Keratinocyte (primary cell): ENCODE measurements at regions not wholly inside any gene's neighbourhood (a gene's known extent, or its start where the extent isn't known, plus 50 kb on each side); places are given as distances from the start of the nearest gene placed in this dataset.

ENCODE experiments used
- DNase-seq: peaks from one replicate; pipeline ENCODE4 v3.0.0-alpha.2; 2011; ENCODE audit warnings: low read depth, missing footprints, low spot score
- FAIRE-seq: peaks from 2 replicates; lab custom pipeline; 2011; peaks lifted over from hg19 to GRCh38; lab: Jason Lieb, UNC
- H2AFZ ChIP-seq: 2 replicates; pipeline ENCODE4 v1.6.0; 2012; ENCODE audit warnings: low read length, control low read depth, inconsistent platforms; ENCODE audit not compliant: control insufficient read depth
- H3K27ac ChIP-seq: 2 replicates; pipeline ENCODE4 v1.5.1; 2011; ENCODE audit warnings: low read length; ENCODE audit not compliant: control insufficient read depth, insufficient read depth
- H3K27me3 ChIP-seq: 3 replicates; pipeline ENCODE4 v1.6.0; 2011; ENCODE audit warnings: low read length; ENCODE audit not compliant: control insufficient read depth, insufficient read depth; ENCODE audit errors: extremely low read depth
- H3K36me3 ChIP-seq, 2 experiments: 2 replicates in 1 of 2; 3 replicates in 1 of 2; pipeline ENCODE4 v1.5.1; 2011; ENCODE audit warnings: low read length in 2 of 2, mild to moderate bottlenecking in 1 of 2; ENCODE audit not compliant: control insufficient read depth in 2 of 2, insufficient read depth in 2 of 2; ENCODE audit errors: extremely low read depth in 1 of 2
- H3K4me1 ChIP-seq: 3 replicates; pipeline ENCODE4 v1.5.1; 2011; ENCODE audit warnings: low read length; ENCODE audit not compliant: control insufficient read depth, insufficient read depth; ENCODE audit errors: extremely low read depth
- H3K4me2 ChIP-seq: 3 replicates; pipeline ENCODE4 v1.6.0; 2011; ENCODE audit warnings: low read depth, low read length; ENCODE audit not compliant: control insufficient read depth, insufficient read depth; ENCODE audit errors: extremely low read depth
- H3K4me3 ChIP-seq, 3 experiments: fragments of 200-600 bp in 1 of 3; sonication (generic) in 1 of 3; 2 replicates in 2 of 3; 3 replicates in 1 of 3; pipeline ENCODE4 v1.5.1; 2011 to 2016; ENCODE audit warnings: low read length in 3 of 3, mild to moderate bottlenecking in 3 of 3, control low read depth in 2 of 3, inconsistent platforms in 1 of 3, low read depth in 1 of 3, mixed read lengths in 1 of 3, mixed run types in 1 of 3, moderate library complexity in 1 of 3; ENCODE audit not compliant: control insufficient read depth in 2 of 3, insufficient read depth in 2 of 3; ENCODE audit errors: extremely low read depth in 1 of 3
- H3K79me2 ChIP-seq: 2 replicates; pipeline ENCODE4 v1.6.0; 2012; ENCODE audit warnings: low read length; ENCODE audit not compliant: control insufficient read depth, insufficient read depth
- H3K9ac ChIP-seq: 3 replicates; pipeline ENCODE4 v1.6.0; 2011; ENCODE audit warnings: low read length; ENCODE audit not compliant: control insufficient read depth, insufficient read depth; ENCODE audit errors: extremely low read depth
- H3K9me1 ChIP-seq: 3 replicates; pipeline ENCODE4 v1.6.0; 2011; ENCODE audit warnings: low read length; ENCODE audit not compliant: control insufficient read depth, insufficient read depth; ENCODE audit errors: extremely low read depth
- H3K9me3 ChIP-seq: 2 replicates; pipeline ENCODE4 v1.5.1; 2012; ENCODE audit warnings: low read depth, low read length; ENCODE audit not compliant: control insufficient read depth
- H4K20me1 ChIP-seq: 3 replicates; pipeline ENCODE4 v1.6.0; 2011; ENCODE audit warnings: low read length; ENCODE audit not compliant: control insufficient read depth, insufficient read depth; ENCODE audit errors: extremely low read depth
- EZH2 ChIP-seq: IDR thresholded peaks from one replicate; pipeline ENCODE4 v1.6.1; 2012; ENCODE audit warnings: inconsistent platforms, mild to moderate bottlenecking, low read length, moderate library complexity
- dilution Hi-C: fragments of 300-500 bp; cut with MboI; formaldehyde crosslinking; loops from one replicate; pipeline ENCODE4 v1.7.0; 2020; ENCODE audit warnings: low sequenced_read_pairs; ENCODE audit not compliant: extremely low pct_ligation_motif_present
- TF ChIP-seq, protein P1 (sequence below), 3 experiments: IDR thresholded peaks in 1 of 3; conservative IDR thresholded peaks in 1 of 3; optimal IDR thresholded peaks in 1 of 3; 2 replicates in 2 of 3; 3 replicates in 1 of 3; pipeline versions ENCODE3 to v1.5.1; 2011; ENCODE audit warnings: low read length in 3 of 3, mild to moderate bottlenecking in 3 of 3, moderate library complexity in 2 of 3, control low read depth in 1 of 3, inconsistent platforms in 1 of 3; ENCODE audit not compliant: insufficient read depth in 2 of 3; ENCODE audit errors: extremely low read depth in 1 of 3

DNA sequence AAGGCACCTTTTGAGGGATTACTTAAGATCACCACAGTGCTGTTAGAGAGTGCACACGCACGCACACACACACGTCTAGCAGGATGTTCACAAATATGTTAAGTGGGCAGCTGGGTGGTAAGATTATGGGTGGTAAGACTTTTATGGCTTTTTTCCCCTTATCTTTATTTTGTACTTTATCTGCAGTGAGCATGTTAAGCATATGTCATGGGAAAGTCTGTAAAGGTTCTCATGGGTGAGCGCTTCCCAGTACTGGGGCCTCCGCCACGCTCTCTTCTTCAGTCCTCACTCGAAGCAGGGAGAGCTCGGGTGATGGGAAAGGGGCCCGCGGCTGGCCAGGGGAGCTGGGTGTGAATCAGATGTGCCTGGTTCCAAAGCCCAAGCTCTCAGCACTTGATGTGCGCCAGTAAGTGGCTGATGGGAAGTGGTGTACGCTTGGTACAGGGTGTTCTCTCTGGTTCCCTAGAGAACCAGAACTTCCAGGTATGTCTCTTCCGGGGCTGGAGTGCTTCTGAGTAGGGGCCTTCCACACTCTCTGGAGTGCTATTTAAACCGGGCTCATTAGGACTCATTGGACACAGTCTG, 83.9 kb upstream of the YWHAQ start:
- TF ChIP-seq, protein P1, sequence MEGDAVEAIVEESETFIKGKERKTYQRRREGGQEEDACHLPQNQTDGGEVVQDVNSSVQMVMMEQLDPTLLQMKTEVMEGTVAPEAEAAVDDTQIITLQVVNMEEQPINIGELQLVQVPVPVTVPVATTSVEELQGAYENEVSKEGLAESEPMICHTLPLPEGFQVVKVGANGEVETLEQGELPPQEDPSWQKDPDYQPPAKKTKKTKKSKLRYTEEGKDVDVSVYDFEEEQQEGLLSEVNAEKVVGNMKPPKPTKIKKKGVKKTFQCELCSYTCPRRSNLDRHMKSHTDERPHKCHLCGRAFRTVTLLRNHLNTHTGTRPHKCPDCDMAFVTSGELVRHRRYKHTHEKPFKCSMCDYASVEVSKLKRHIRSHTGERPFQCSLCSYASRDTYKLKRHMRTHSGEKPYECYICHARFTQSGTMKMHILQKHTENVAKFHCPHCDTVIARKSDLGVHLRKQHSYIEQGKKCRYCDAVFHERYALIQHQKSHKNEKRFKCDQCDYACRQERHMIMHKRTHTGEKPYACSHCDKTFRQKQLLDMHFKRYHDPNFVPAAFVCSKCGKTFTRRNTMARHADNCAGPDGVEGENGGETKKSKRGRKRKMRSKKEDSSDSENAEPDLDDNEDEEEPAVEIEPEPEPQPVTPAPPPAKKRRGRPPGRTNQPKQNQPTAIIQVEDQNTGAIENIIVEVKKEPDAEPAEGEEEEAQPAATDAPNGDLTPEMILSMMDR (optimal IDR thresholded peaks at IDR 0.05 in 1 of 3, IDR thresholded peaks at IDR 0.05 in 1 of 3, conservative IDR thresholded peaks at IDR 0.05 in 1 of 3; ENCODE audit: extremely low read depth in 1 of 3, insufficient read depth in 2 of 3, low read length in 3 of 3), result no peak
- no peak for TF ChIP-seq EZH2
- no peak for FAIRE-seq

DNA sequence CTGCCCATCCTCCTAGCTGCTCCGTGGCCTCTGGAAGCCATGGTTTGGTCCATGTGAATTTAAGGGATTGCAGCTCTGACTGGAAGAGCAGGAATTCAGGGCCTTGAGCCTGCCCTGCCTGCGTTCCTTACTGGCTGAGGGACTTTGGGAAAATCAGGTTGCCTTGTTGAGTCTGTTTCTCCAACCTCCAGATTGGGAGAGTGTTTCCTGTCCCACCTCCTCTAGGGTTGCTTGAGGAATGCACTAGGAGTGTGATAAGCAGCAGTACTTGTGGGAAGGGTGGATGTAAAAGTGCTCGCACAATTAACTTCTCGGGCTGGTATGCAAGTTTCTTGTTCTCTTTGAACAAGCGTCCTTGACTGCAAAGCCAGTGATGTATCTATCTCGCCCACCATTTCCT, 84.4 kb upstream of the YWHAQ start:
- H3K27me3 ChIP-seq, result no peaks in the 10 kb centered on the region
- H3K9me1 ChIP-seq, result no peaks in the 10 kb centered on the region
- no peaks in the 10 kb centered on the region for H3K79me2 ChIP-seq
- no peak overlapping the region for H3K4me2 ChIP-seq
- no peaks in the 10 kb centered on the region for H3K36me3 ChIP-seq
- no peak for DNase-seq
- H2AFZ ChIP-seq, result no peak overlapping the region
- no peaks in the 10 kb centered on the region for H3K9me3 ChIP-seq
- FAIRE-seq, result no peak
- TF ChIP-seq EZH2, result no peak
- TF ChIP-seq, protein P1 (optimal IDR thresholded peaks at IDR 0.05 in 1 of 3, IDR thresholded peaks at IDR 0.05 in 1 of 3, conservative IDR thresholded peaks at IDR 0.05 in 1 of 3; ENCODE audit: extremely low read depth in 1 of 3, insufficient read depth in 2 of 3, low read length in 3 of 3), result no peak
- peaks cover 2% of the 10 kb centered on the region for H3K4me1 ChIP-seq
- dilution Hi-C loops, result no loop called here
- no peak overlapping the region for H3K9ac ChIP-seq
- H3K27ac ChIP-seq, result no peak overlapping the region
- H3K4me3 ChIP-seq, result no peak overlapping the region
- H4K20me1 ChIP-seq, result no peaks in the 10 kb centered on the region

More for the DNA sequence above, 83.9 kb upstream of the YWHAQ start:
- H2AFZ ChIP-seq, result no peak overlapping the region
- DNase-seq, result no peak
- H3K9me1 ChIP-seq, result no peaks in the 10 kb centered on the region
- dilution Hi-C loops, result no loop called here
- H3K27ac ChIP-seq, result no peak overlapping the region
- no peaks in the 10 kb centered on the region for H4K20me1 ChIP-seq
- no peaks in the 10 kb centered on the region for H3K27me3 ChIP-seq
- no peak overlapping the region for H3K4me3 ChIP-seq
- H3K4me2 ChIP-seq, result no peak overlapping the region
- H3K36me3 ChIP-seq, result no peaks in the 10 kb centered on the region
- H3K79me2 ChIP-seq, result no peaks in the 10 kb centered on the region
- H3K9ac ChIP-seq, result no peak overlapping the region
- no peaks in the 10 kb centered on the region for H3K9me3 ChIP-seq
- H3K4me1 ChIP-seq, result peaks cover 6% of the 10 kb centered on the region
